ENCODE measurements at regions not wholly inside any gene's neighbourhood (a gene's known extent, or its start where the extent isn't known, plus 50 kb on each side); places are given as distances from the start of the nearest gene placed in this dataset.

GRCh38 chr2:81299841-81300240 lies 995.3 kb upstream of the LRRTM1 start:
- DNase-seq (no peak), ATAC-seq (ENCODE audit: insufficient read depth, low FRiP score) (no peak)
- no peaks in the 10 kb centered on the region for H3K27me3 ChIP-seq (ENCODE audit: control insufficient read depth in 3 of 3, insufficient read depth in 3 of 3, low read length in 2 of 3)
- peaks cover 0 to 6% (median 2%) of the 10 kb centered on the region in 4 donors for H3K9me3 ChIP-seq (ENCODE audit: control insufficient read depth in 4 of 4, insufficient read depth in 3 of 4, low read length in 3 of 4)
- 76 to 80% methylated on average over 1 of the region's 1 CpG for WGBS, 2 donors
- H3K4me3 ChIP-seq: no peak overlapping the region
- no peak overlapping the region for H3K27ac ChIP-seq (ENCODE audit: low read depth in 1 of 2, low read length in 1 of 2)
- H3K4me1 ChIP-seq (ENCODE audit: control insufficient read depth in 5 of 5, insufficient read depth in 5 of 5, low read length in 5 of 5): peaks cover 0 to 3% (median 0%) of the 10 kb centered on the region in 5 donors
- no peaks in the 10 kb centered on the region for H3K36me3 ChIP-seq (ENCODE audit: control insufficient read depth in 4 of 4, insufficient read depth in 4 of 4, low read length in 4 of 4)
- no peak overlapping the region for H3K9ac ChIP-seq (ENCODE audit: insufficient read depth in 1 of 2, low read length in 2 of 2)
- no peak for TF ChIP-seq CTCF (IDR thresholded peaks at IDR 0.05; ENCODE audit: control extremely low read depth, extremely low read depth)

- no peaks in the 10 kb centered on the region for H3K9me3 ChIP-seq (ENCODE audit: control insufficient read depth in 4 of 4, insufficient read depth in 3 of 4, low read length in 3 of 4)
- H3K4me3 ChIP-seq: no peak overlapping the region
- H3K4me1 ChIP-seq (ENCODE audit: control insufficient read depth in 5 of 5, insufficient read depth in 5 of 5, low read length in 5 of 5): no peaks in the 10 kb centered on the region
- H3K27ac ChIP-seq (ENCODE audit: low read depth in 1 of 2, low read length in 1 of 2): no peak overlapping the region
- H3K36me3 ChIP-seq (ENCODE audit: control insufficient read depth in 4 of 4, insufficient read depth in 4 of 4, low read length in 4 of 4): no peaks in the 10 kb centered on the region
- 90 to 96% methylated on average over 3 of the region's 3 CpGs for WGBS, 2 donors
- DNase-seq (no peak), ATAC-seq (ENCODE audit: insufficient read depth, low FRiP score) (no peak)
- no peak overlapping the region for H3K9ac ChIP-seq (ENCODE audit: insufficient read depth in 1 of 2, low read length in 2 of 2)
- no peaks in the 10 kb centered on the region for H3K27me3 ChIP-seq (ENCODE audit: control insufficient read depth in 3 of 3, insufficient read depth in 3 of 3, low read length in 2 of 3)
- TF ChIP-seq CTCF (IDR thresholded peaks at IDR 0.05; ENCODE audit: control extremely low read depth, extremely low read depth): no peak
Measured at GRCh38 chr2:81290846-81291245, 986.3 kb upstream of the LRRTM1 start.

- H3K36me3 ChIP-seq (ENCODE audit: control insufficient read depth in 4 of 4, insufficient read depth in 4 of 4, low read length in 4 of 4): no peaks in the 10 kb centered on the region
Measured at GRCh38 chr2:81283081-81283480, 978.5 kb upstream of the LRRTM1 start.

More at GRCh38 chr2:81283081-81283480, 978.5 kb upstream of the LRRTM1 start:
- no peak overlapping the region for H3K4me3 ChIP-seq
- ATAC-seq (ENCODE audit: insufficient read depth, low FRiP score) (no peak), DNase-seq (peak in 2 of 3 donors; percentile 19 to 67)
- TF ChIP-seq CTCF (IDR thresholded peaks at IDR 0.05; ENCODE audit: control extremely low read depth, extremely low read depth): no peak
- H3K27ac ChIP-seq (ENCODE audit: low read depth in 1 of 2, low read length in 1 of 2): no peak overlapping the region
- H3K9me3 ChIP-seq (ENCODE audit: control insufficient read depth in 4 of 4, insufficient read depth in 3 of 4, low read length in 3 of 4): no peaks in the 10 kb centered on the region
- WGBS, 2 donors: 61 to 66% methylated on average over 2 of the region's 2 CpGs
- no peak overlapping the region for H3K9ac ChIP-seq (ENCODE audit: insufficient read depth in 1 of 2, low read length in 2 of 2)
- H3K4me1 ChIP-seq (ENCODE audit: control insufficient read depth in 5 of 5, insufficient read depth in 5 of 5, low read length in 5 of 5): no peaks in the 10 kb centered on the region
- H3K27me3 ChIP-seq (ENCODE audit: control insufficient read depth in 3 of 3, insufficient read depth in 3 of 3, low read length in 2 of 3): no peaks in the 10 kb centered on the region
